ENCODE measurements at regions not wholly inside any gene's neighbourhood (a gene's known extent, or its start where the extent isn't known, plus 50 kb on each side); places are given as distances from the start of the nearest gene placed in this dataset.

DNA sequence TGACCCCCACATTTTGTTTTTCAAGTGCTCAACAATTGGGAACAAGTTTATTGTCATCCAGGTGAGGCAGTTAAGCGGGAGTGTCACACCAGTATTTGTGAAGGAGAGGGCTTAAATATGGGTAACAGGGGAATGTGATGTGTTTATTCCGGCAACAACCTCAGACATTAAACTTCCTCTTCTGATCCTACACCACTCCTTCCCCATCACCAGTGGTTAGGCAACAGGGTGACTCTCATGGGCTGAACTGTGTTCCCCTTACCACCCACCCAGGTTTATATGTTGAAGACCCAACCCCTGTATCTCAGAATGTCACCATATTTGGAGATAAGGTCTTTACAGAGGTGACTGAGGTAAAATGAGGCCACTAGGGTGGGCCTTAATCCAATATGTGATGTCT, 52.1 kb upstream of the RNF182 start:
- Histone ChIP-seq H2BK12ac (ENCODE audit: low read depth, low read length) (no peak overlapping the region), H2BK120ac (replicated peaks; ENCODE audit: low read depth, low read length) (no peak overlapping the region), H2BK20ac (ENCODE audit: low read length) (no peak overlapping the region), H3K9ac (replicated peaks in 1 of 4; ENCODE audit: extremely low read depth in 1 of 4, low read depth in 3 of 4, low read length in 3 of 4) (no peak overlapping the region), H2AK5ac (ENCODE audit: low read depth, low read length) (no peak overlapping the region; the same call in 1 of the 2 replicates), H3K4me1 (replicated peaks in 1 of 4; ENCODE audit: control insufficient read depth in 3 of 4, insufficient read depth in 4 of 4, low read length in 3 of 4) (peaks cover 2 to 7% (median 5%) of the 10 kb centered on the region in 4 experiments; a peak in 5 of 7 replicates), H4K5ac (ENCODE audit: insufficient read length, low read depth, low read length) (no peak overlapping the region), H3K56ac (replicated peaks; ENCODE audit: insufficient read length, low read depth, low read length) (no peak overlapping the region), H3K4me2 (ENCODE audit: insufficient read depth in 1 of 2, low read depth in 2 of 2, low read length in 2 of 2) (no peak overlapping the region; a peak in 1 of 4 replicates), H3K79me1 (ENCODE audit: low read depth, low read length) (no peaks in the 10 kb centered on the region), H3K4me3 (ENCODE audit: extremely low read depth in 1 of 4, insufficient read depth in 2 of 4, low read depth in 3 of 4, low read length in 4 of 4) (no peak overlapping the region), H4K8ac (ENCODE audit: extremely low read depth, insufficient read depth, low read length) (no peak overlapping the region), H3K14ac (ENCODE audit: insufficient read length) (no peak overlapping the region), H2BK15ac (ENCODE audit: low read length) (0 out of 2 replicates have a peak overlapping the region, but pooled peaks have one; percentile 18), H2BK5ac (ENCODE audit: low read depth, low read length) (no peak overlapping the region), H3K27me3 (replicated peaks in 1 of 4; ENCODE audit: control insufficient read depth in 3 of 4, extremely low read depth in 1 of 4, insufficient read depth in 3 of 4, low read length in 3 of 4) (peaks cover 0 to 20% (median 9%) of the 10 kb centered on the region in 4 experiments; a peak in 6 of 7 replicates), H3K18ac (ENCODE audit: extremely low read depth, low read length) (no peak overlapping the region), H3K36me3 (ENCODE audit: control insufficient read depth in 2 of 4, insufficient read depth in 4 of 4, low read length in 3 of 4) (no peaks in the 10 kb centered on the region), H3K23me2 (ENCODE audit: low read depth, low read length) (no peaks in the 10 kb centered on the region; the same call in 1 of the 2 replicates), H3K9me3 (ENCODE audit: insufficient read depth in 2 of 2, low read depth in 1 of 2, low read length in 1 of 2) (no peaks in the 10 kb centered on the region; a peak in 1 of 4 replicates), H3K27ac (ENCODE audit: low read depth, low read length) (no peak overlapping the region), H2AFZ (ENCODE audit: low read length) (no peak overlapping the region), H3K23ac (ENCODE audit: insufficient read length) (no peak overlapping the region), H4K20me1 (replicated peaks in 1 of 2; ENCODE audit: control insufficient read depth in 1 of 2, insufficient read depth in 2 of 2, low read length in 2 of 2) (no peaks in the 10 kb centered on the region), H3K4ac (replicated peaks; ENCODE audit: insufficient read length, low read depth, low read length) (no peak overlapping the region), H3K79me2 (ENCODE audit: control insufficient read depth in 1 of 2, insufficient read depth in 2 of 2, low read length in 2 of 2) (no peaks in the 10 kb centered on the region), H4K91ac (replicated peaks; ENCODE audit: insufficient read length, low read length) (no peak overlapping the region)
- POLR2A ChIA-PET (ENCODE audit: partially characterized antibody), result interaction anchor here (1.4 to 6.1 kb wide), 2 partner anchors 11 to 59 kb away, joined by 3 to 30 read pairs; no protein-coding TSS in a partner anchor
- CTCF ChIA-PET (ENCODE audit: partially characterized antibody), result interaction anchor here (0.9 to 4.6 kb wide), 7 partner anchors 12 to 194 kb away, joined by 4 to 35 read pairs (median 9); no protein-coding TSS in a partner anchor
- 93% methylated on average over 2 of the region's 2 CpGs; no CpG with 5 or more reads in 1 of the 2 experiments for WGBS, 2 experiments (ENCODE audit: extremely low coverage in 1 of 2, insufficient coverage in 1 of 2, insufficient read length in 1 of 2, insufficient replicate concordance in 2 of 2, low coverage in 1 of 2, low lambda C conversion rate in 2 of 2, missing lambda C conversion rate in 1 of 2)
- no peak for FAIRE-seq
- no peak for DNase-seq (ENCODE audit: low read depth in 1 of 2, low spot score in 2 of 2)
- TF ChIP-seq JUN (IDR thresholded peaks at IDR 0.05; ENCODE audit: low read depth, low read length), result no peak
- TF ChIP-seq, protein P1, sequence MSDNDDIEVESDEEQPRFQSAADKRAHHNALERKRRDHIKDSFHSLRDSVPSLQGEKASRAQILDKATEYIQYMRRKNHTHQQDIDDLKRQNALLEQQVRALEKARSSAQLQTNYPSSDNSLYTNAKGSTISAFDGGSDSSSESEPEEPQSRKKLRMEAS (IDR thresholded peaks at IDR 0.05), result no peak
- no peak for TF ChIP-seq FOSL1 (IDR thresholded peaks at IDR 0.05; ENCODE audit: insufficient read depth, low read depth, low read length)
- no peak for TF ChIP-seq RBBP5 (IDR thresholded peaks at IDR 0.05; ENCODE audit: borderline replicate concordance, low read depth, low read length)
- TF ChIP-seq CHD1 (IDR thresholded peaks at IDR 0.05; ENCODE audit: low read depth, low read length), result no peak
- TF ChIP-seq CBX5 (IDR thresholded peaks at IDR 0.05; ENCODE audit: low read depth, low read length), result no peak
- no peak for TF ChIP-seq SAP30 (IDR thresholded peaks at IDR 0.05; ENCODE audit: insufficient read depth, insufficient replicate concordance, low read length)
- no peak for TF ChIP-seq YY1 (IDR thresholded peaks at IDR 0.05; ENCODE audit: low read depth, low read length)
- no peak for TF ChIP-seq TAF1 (IDR thresholded peaks at IDR 0.05; ENCODE audit: low read depth, low read length)
- TF ChIP-seq ASH2L (IDR thresholded peaks at IDR 0.05; ENCODE audit: low read length), result no peak
- no peak for TF ChIP-seq SIN3A (conservative IDR thresholded peaks at IDR 0.05 in 1 of 2, IDR thresholded peaks at IDR 0.05 in 1 of 2; ENCODE audit: low read depth in 1 of 2, low read length in 2 of 2)
- no peak for TF ChIP-seq JUND (IDR thresholded peaks at IDR 0.05; ENCODE audit: low read length)
